Activated naive CD8-positive, alpha-beta T cell treated with anti-CD3 and anti-CD28 coated beads for 36 hours (primary cell): ENCODE measurements at regions not wholly inside any gene's neighbourhood (a gene's known extent, or its start where the extent isn't known, plus 50 kb on each side); places are given as distances from the start of the nearest gene placed in this dataset.
"Not testable (repeated sequence)": the region's sequence is repeated elsewhere in the genome, so short reads cannot be mapped to it uniquely, and the experiment has no call there.

Source experiments
- DNase-seq: peaks from one replicate; pipeline ENCODE4 v3.0.0; 2021
- H3K27ac Mint-ChIP-seq: one replicate; pipeline ENCODE4 v1.8.0; 2022; ENCODE audit warnings: mild to moderate bottlenecking, moderate library complexity, mixed read lengths
- H3K27me3 Mint-ChIP-seq: one replicate; pipeline ENCODE4 v1.8.0; 2022; ENCODE audit warnings: mild to moderate bottlenecking, mixed read lengths
- H3K36me3 Mint-ChIP-seq: one replicate; pipeline ENCODE4 v1.8.0; 2021; ENCODE audit warnings: mild to moderate bottlenecking, mixed read lengths
- H3K4me1 Mint-ChIP-seq: one replicate; pipeline ENCODE4 v1.8.0; 2021; ENCODE audit warnings: mixed read lengths
- H3K4me3 Mint-ChIP-seq: one replicate; pipeline ENCODE4 v1.8.0; 2022; ENCODE audit warnings: mild to moderate bottlenecking, moderate library complexity, mixed read lengths
- H3K9me3 Mint-ChIP-seq: one replicate; pipeline ENCODE4 v1.8.0; 2022; ENCODE audit warnings: mixed read lengths

DNA sequence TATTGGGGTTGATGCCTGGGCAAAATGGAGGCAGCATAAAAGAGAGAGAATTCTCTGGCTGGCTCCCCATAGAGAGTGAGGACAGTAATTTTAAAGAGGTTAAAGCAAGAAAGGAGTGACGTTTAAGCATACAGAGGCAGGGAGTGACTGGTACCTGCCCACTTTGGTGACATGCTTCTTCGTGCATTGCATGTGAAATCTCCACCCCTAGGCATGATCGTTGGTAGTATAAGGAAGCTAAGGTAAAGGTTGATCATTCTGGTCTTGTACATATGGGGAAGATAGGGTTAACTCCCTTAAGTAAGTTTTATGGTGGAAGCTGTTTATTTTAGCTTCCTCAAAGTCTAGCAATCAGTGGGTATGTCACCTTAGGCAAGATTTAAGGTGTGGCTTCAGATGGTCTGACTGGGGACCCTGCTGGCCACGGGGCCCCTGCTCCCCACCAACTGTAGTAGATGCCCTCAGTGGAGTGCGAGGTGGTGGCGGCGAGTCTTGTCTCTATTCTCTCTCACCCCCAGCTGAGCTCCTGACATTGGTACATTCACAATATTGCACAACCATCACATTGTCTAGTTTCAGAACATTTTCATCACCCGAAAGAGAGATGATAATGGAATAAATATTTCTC is 797.5 kb upstream of the SPRY2 start:
- Mint-ChIP-seq H3K36me3 (no peaks in the 10 kb centered on the region), H3K4me1 (no peaks in the 10 kb centered on the region), H3K27ac (no peak overlapping the region), H3K27me3 (no peaks in the 10 kb centered on the region), H3K4me3 (no peak overlapping the region), H3K9me3 (no peaks in the 10 kb centered on the region)
- DNase-seq = no peak

- no peaks in the 10 kb centered on the region for H3K4me1 Mint-ChIP-seq
- H3K4me3 Mint-ChIP-seq = no peak overlapping the region
- H3K9me3 Mint-ChIP-seq = no peaks in the 10 kb centered on the region
- no peaks in the 10 kb centered on the region for H3K27me3 Mint-ChIP-seq
- no peak for DNase-seq
- H3K36me3 Mint-ChIP-seq = no peaks in the 10 kb centered on the region
- H3K27ac Mint-ChIP-seq = no peak overlapping the region
Observed at GRCh38 chr13:81133066-81133465, 792.1 kb upstream of the SPRY2 start.

DNA sequence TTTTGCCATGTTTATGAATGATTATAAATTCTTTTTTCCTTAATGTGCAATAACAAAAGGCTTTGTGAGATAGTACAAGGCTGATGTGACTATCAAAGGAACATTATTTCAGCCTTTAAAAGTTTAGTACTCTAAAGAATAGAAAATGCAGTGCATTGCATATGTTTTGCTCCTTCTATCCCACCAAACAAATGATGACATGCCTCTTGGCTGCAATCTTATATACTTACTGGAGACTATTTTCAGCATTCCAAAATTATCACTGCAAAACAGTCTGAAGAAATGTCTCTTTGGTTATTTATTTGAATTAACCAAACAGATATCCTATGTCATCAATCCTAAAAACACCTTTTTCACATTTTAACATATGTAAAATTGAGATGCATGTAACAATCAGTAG is 776.5 kb upstream of the SPRY2 start:
- no peak overlapping the region for H3K4me3 Mint-ChIP-seq
- DNase-seq = no peak
- no peak overlapping the region for H3K27ac Mint-ChIP-seq
- no peaks in the 10 kb centered on the region for H3K27me3 Mint-ChIP-seq
- peaks cover 1% of the 10 kb centered on the region for H3K9me3 Mint-ChIP-seq
- no peaks in the 10 kb centered on the region for H3K36me3 Mint-ChIP-seq
- no peaks in the 10 kb centered on the region for H3K4me1 Mint-ChIP-seq

GRCh38 chr13:81116461-81117282 is 775.7 kb upstream of the SPRY2 start:
- Mint-ChIP-seq H3K27me3 (no peaks in the 10 kb centered on the region), H3K27ac (no peak overlapping the region), H3K4me1 (no peaks in the 10 kb centered on the region), H3K36me3 (no peaks in the 10 kb centered on the region), H3K4me3 (no peak overlapping the region), H3K9me3 (peaks cover 1% of the 10 kb centered on the region)
- no peak for DNase-seq

DNA sequence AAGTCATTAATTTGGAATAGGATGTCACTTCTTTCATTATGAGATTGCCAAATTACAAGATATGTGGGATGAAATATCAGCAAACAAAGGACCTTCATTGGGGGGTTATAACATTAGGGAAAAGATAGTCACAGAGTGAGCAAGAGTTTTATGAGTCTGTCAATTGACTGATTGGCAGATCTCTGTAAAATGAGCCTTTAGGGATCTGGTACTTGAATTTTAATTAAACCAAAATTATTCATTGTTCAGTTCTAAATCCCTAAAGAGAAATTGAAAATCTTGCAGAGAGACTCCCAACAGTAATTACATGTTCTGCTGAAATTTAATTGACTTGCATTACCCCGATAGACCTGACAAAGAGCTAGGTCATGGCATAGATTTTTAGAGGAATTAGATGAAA is 768.1 kb upstream of the SPRY2 start:
- Mint-ChIP-seq H3K27me3 (no peaks in the 10 kb centered on the region), H3K9me3 (peaks cover 1% of the 10 kb centered on the region)

DNA sequence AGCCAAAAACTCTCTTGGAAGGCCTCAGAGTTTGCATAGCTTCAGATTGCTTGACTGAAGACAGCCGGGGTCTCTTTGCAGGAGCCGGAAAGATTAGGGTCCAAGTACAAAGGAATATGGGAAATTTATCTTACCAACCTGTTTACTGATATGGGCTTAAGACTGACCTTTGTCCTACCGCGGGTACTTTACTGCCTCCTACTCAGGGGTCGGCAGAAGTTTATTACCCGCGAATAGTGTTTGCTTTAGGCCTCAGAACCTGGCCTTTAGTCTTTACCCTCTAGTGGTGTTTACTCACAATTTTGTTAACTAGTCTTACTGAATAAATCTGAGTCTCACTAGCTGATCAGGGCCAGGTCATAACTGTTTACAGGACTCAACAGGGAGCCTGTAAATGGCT is 765.4 kb upstream of the SPRY2 start:
- Mint-ChIP-seq H3K4me3 (no peak overlapping the region), H3K9me3 (peaks cover 1% of the 10 kb centered on the region), H3K27me3 (no peaks in the 10 kb centered on the region), H3K4me1 (no peaks in the 10 kb centered on the region), H3K27ac (no peak overlapping the region), H3K36me3 (no peaks in the 10 kb centered on the region)
- DNase-seq = no peak

More for the DNA sequence above, 768.1 kb upstream of the SPRY2 start:
- H3K4me1 Mint-ChIP-seq = no peaks in the 10 kb centered on the region
- no peaks in the 10 kb centered on the region for H3K36me3 Mint-ChIP-seq
- no peak for DNase-seq
- no peak overlapping the region for H3K27ac Mint-ChIP-seq
- H3K4me3 Mint-ChIP-seq = no peak overlapping the region

DNA sequence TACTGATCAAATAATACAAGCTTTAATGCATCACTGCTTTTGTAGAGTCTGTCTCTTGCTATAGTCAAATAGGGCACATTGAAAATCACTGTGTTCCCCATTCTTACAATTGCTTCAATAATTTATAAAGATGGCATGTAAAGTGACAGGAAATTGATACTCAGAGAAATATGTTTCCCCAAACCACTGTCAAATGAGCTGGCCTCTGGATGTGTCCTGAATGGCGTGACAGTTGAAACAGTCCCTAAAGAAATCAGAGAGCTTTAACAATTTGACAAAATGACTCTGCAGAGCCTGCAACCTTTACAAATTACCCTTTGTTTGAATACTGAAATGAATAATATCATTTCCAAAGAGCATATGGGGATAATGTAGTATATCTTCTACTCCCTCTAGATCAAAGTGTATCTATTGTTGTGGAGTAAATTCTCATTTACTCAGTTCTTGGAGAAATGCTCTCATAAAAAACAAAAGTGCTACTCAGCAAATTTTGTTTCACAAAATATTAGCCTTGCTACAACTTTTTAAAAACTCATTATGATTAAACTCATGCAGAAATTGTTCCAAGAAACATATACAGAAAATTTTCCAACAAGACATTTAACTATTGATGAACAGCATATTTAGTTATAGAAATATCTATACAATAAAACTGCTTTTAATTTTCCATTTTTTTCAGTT is 763.2 kb upstream of the SPRY2 start:
- no peak overlapping the region for H3K27ac Mint-ChIP-seq
- no peaks in the 10 kb centered on the region for H3K36me3 Mint-ChIP-seq
- no peak overlapping the region for H3K4me3 Mint-ChIP-seq
- no peak for DNase-seq
- no peaks in the 10 kb centered on the region for H3K4me1 Mint-ChIP-seq
- H3K27me3 Mint-ChIP-seq = no peaks in the 10 kb centered on the region
- H3K9me3 Mint-ChIP-seq = peaks cover 6% of the 10 kb centered on the region

DNA sequence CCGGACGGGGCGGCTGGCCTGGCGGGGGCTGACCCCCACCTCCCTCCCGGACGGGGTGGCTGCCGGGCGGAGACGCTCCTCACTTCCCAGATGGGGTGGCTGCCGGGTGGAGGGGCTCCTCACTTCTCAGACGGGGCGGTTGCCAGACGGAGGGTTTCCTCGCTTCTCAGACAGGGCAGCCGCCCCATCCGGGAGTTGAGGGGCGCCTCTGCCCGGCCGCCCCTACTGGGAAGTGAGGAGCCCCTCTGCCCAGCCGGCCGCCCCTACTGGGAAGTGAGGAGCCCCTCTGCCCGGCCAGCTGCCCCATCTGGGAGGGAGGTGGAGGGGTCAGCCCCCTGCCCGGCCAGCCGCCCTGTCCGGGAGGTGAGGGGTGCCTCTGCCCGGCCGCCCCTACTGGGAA is 761.1 kb upstream of the SPRY2 start:
- not testable (repeated sequence) for H3K36me3 Mint-ChIP-seq, H3K9me3 Mint-ChIP-seq, H3K27me3 Mint-ChIP-seq, DNase-seq, H3K27ac Mint-ChIP-seq, H3K4me1 Mint-ChIP-seq, H3K4me3 Mint-ChIP-seq

DNA sequence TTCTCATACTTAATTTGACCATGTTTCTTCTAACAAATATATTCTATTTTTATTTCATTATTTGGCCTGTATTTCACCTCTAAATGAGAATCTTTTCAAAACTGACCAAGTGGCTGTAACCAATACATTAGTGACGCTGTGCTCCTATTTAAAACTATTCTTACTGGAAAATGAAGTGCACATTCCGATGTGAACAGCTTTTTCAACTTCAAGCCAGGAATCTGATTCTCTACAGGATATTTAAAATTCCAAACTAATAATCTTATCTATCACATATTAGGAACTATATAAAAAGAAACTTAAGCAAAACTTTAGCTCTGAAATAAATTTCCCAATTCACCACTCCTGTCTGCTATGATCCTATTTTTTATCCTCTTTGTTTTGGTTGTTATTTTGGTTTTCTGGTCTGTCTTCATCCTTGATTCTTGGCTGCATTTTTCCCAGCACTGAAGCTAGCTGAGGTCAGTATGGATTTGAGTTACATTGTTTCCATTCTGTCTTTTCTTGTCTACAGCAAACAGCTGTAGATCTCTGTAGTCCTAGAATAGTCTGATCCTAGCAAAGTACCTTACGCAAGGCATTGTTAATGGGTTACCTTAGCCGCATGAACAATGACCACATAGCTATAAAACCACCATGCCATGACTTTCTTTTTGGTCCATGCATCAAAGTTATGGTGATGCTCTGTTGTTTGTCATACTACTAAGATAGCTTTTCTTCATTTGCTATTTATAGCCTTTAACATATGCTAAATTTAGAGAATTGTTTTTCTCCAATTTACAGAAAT is 748.6 kb upstream of the SPRY2 start:
- Mint-ChIP-seq H3K36me3 (no peaks in the 10 kb centered on the region), H3K27ac (no peak overlapping the region), H3K9me3 (no peaks in the 10 kb centered on the region), H3K4me3 (no peak overlapping the region), H3K27me3 (no peaks in the 10 kb centered on the region), H3K4me1 (no peaks in the 10 kb centered on the region)
- DNase-seq = no peak

- Mint-ChIP-seq H3K27ac (no peak overlapping the region), H3K36me3 (no peaks in the 10 kb centered on the region), H3K27me3 (no peaks in the 10 kb centered on the region), H3K4me1 (no peaks in the 10 kb centered on the region), H3K4me3 (no peak overlapping the region), H3K9me3 (peaks cover 3% of the 10 kb centered on the region)
- no peak for DNase-seq
Observed at GRCh38 chr13:81080911-81081454, 740.1 kb upstream of the SPRY2 start.

DNA sequence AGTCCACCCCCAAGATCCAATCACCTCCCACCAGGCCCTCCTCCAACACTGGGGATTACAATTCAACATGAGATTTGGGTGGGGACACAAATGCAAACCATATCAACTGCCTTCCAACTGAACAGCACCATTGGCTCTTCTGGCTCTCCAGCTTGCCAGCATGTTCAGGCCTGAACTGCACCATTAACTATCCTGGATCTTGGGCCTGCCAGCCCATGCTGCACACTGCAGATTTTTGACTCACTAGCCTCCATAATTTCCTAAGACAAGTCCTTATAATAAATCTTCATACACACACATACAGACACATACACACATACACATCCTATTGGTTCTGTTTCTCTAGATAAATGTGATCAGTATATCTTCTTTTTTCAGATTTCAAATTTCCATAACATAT is 737.1 kb upstream of the SPRY2 start:
- no peak overlapping the region for H3K27ac Mint-ChIP-seq
- no peaks in the 10 kb centered on the region for H3K27me3 Mint-ChIP-seq
- H3K4me1 Mint-ChIP-seq = no peaks in the 10 kb centered on the region
- no peaks in the 10 kb centered on the region for H3K36me3 Mint-ChIP-seq
- DNase-seq = no peak
- H3K9me3 Mint-ChIP-seq = peaks cover 3% of the 10 kb centered on the region
- H3K4me3 Mint-ChIP-seq = no peak overlapping the region

DNA sequence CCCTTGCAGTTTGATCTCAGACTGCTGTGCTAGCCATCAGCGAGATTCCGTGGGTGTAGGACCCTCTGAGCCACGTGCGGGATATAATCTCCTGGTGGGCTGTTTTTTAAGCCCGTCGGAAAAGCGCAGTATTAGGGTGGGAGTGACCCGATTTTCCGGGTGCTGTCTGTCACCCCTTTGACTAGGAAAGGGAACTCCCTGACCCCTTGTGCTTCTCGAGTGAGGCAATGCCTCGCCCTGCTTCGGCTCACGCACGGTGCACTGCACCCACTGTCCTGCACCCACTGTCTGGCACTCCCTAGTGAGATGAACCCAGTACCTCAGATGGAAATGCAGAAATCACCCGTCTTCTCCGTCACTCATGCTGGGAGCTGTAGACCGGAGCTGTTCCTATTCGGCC is 728.9 kb upstream of the SPRY2 start:
- not testable (repeated sequence) for H3K4me3 Mint-ChIP-seq, H3K9me3 Mint-ChIP-seq, DNase-seq, H3K36me3 Mint-ChIP-seq, H3K4me1 Mint-ChIP-seq, H3K27me3 Mint-ChIP-seq, H3K27ac Mint-ChIP-seq

DNA sequence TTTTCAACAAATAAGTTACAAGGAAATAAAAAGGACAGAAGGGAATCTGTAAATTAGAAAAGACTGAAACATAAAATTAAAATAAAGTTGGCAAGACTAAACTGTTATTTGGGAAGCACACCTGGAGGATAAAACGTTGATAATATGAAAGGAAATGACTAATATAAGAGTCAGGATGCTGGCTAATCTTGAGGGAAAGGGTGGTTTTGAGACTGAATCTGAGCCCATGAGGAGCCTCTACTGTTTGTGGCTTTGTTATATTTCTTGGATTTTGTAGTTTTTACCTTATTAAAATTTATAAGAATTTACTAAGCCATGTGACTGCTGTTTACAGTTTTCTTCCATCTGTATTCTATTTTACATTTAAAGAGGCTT is 718.0 kb upstream of the SPRY2 start:
- no peak overlapping the region for H3K4me3 Mint-ChIP-seq
- no peak overlapping the region for H3K27ac Mint-ChIP-seq
- H3K36me3 Mint-ChIP-seq = no peaks in the 10 kb centered on the region
- peaks cover 2% of the 10 kb centered on the region for H3K9me3 Mint-ChIP-seq
- H3K4me1 Mint-ChIP-seq = no peaks in the 10 kb centered on the region
- DNase-seq = no peak
- H3K27me3 Mint-ChIP-seq = no peaks in the 10 kb centered on the region

DNA sequence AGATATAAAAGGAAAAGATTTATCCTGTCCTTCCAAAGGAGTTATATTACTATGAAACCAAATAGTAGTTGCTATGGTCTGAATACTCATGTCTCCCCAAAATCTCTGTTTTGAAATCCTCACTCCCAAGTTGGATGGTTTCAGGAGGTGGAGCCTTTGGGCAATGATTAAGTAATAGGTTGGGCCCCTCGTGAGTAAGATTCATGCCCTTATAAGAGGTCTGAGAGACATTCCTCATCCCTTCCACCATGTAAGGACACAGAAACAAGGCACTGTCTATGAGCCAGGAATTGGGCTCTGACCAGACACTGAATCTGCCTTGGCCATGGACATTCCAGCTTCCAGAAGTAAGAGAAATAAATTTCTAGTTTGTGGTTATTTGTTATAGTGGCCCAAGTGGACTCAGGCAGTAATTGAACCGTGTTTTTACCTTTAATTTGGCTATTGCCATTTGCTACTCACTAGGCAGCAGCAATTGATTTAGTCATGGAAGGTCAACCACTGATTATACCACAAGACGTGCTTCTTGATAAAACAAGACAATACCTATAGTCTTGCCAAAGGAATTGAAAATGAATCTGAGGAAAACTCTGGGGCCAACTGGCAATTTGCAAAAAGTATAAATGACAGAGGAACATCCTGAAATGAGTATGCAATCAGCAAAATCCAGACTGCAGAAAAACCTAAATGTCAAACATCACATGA is 717.4 kb upstream of the SPRY2 start:
- H3K9me3 Mint-ChIP-seq = no peaks in the 10 kb centered on the region
- no peak overlapping the region for H3K27ac Mint-ChIP-seq
- DNase-seq = no peak
- no peaks in the 10 kb centered on the region for H3K36me3 Mint-ChIP-seq
- no peaks in the 10 kb centered on the region for H3K4me1 Mint-ChIP-seq
- no peaks in the 10 kb centered on the region for H3K27me3 Mint-ChIP-seq
- no peak overlapping the region for H3K4me3 Mint-ChIP-seq
